Upper lobe of left lung (tissue), 6 donors: ENCODE measurements at regions not wholly inside any gene's neighbourhood (a gene's known extent, or its start where the extent isn't known, plus 50 kb on each side); places are given as distances from the start of the nearest gene placed in this dataset.

Source experiments
- ATAC-seq, 2 donors: fragments of 200-7000 bp; cut with Tn5 transposase; one replicate each; pipeline ENCODE4 v1.9.1; 2022; ENCODE audit warnings: mild to moderate bottlenecking in 2 of 2, moderate library complexity in 2 of 2; ENCODE audit not compliant: low FRiP score in 2 of 2
- DNase-seq, 2 donors: peaks; one replicate each; pipeline ENCODE4 v3.0.0-alpha.2; 2019 to 2020
- H3K27ac ChIP-seq, 4 donors: fragments of 200-600 bp; sonication (generic); one replicate each; pipeline ENCODE4 v1.5.1; 2016 to 2019
- H3K27me3 ChIP-seq, 4 donors: fragments of 200-600 bp; sonication (generic); one replicate each; pipeline ENCODE4 v1.5.1; 2017 to 2019
- H3K36me3 ChIP-seq, 4 donors: fragments of 200-600 bp; sonication (generic); one replicate each; pipeline ENCODE4 v1.5.1; 2016 to 2019
- H3K4me1 ChIP-seq, 4 donors: fragments of 200-600 bp; sonication (generic); one replicate each; pipeline ENCODE4 v1.5.1; 2018 to 2019
- H3K4me3 ChIP-seq, 4 donors: fragments of 200-600 bp; sonication (generic); one replicate each; pipeline ENCODE4 v1.5.1; 2017 to 2019; ENCODE audit warnings: mild to moderate bottlenecking in 2 of 4, moderate library complexity in 1 of 4
- H3K9me3 ChIP-seq, 4 donors: fragments of 200-600 bp; sonication (generic); one replicate each; pipeline ENCODE4 v1.5.1; 2018 to 2019
- CTCF ChIP-seq, 6 experiments: fragments of 450-650 bp in 4 of 6; fragments of 200-600 bp in 2 of 6; sonication (generic) in 2 of 6; IDR thresholded peaks; one replicate each; pipeline ENCODE4 v1.5.1; 2016 to 2019; ENCODE audit warnings: antibody characterized with exemption in 6 of 6
- EP300 ChIP-seq, 4 donors: sonication (generic); formaldehyde crosslinking; IDR thresholded peaks; one replicate each; pipeline ENCODE4 v1.5.1; 2017; ENCODE audit warnings: antibody characterized with exemption in 4 of 4, control low read depth in 2 of 4
- POLR2A ChIP-seq, 4 donors: fragments of 450-650 bp; IDR thresholded peaks; one replicate each; pipeline ENCODE4 v1.5.1; 2016 to 2017; ENCODE audit warnings: antibody characterized with exemption in 4 of 4, mild to moderate bottlenecking in 2 of 4
- POLR2AphosphoS5 ChIP-seq, 2 donors: sonication (generic); formaldehyde crosslinking; IDR thresholded peaks; one replicate each; pipeline ENCODE4 v1.5.1; 2017; ENCODE audit warnings: antibody characterized with exemption in 2 of 2
- WGBS, 2 donors: methylation state at CpG; one replicate each; pipeline ENCODE4 v1.1.5; 2017 to 2018; 5-methylcytosine and 5-hydroxymethylcytosine counted together
- donor health status: DM: no; HTN: no; CAD: no; lungs with moderate emphysema.
- donor health status: DM: no; HTN: yes; CAD: no; lungs with severe emphysema.

GRCh38 chr16:65308506-65308905, 186.6 kb upstream of the CDH11 start:
- WGBS, 2 donors = 48 to 81% methylated on average over 2 of the region's 2 CpGs
- Histone ChIP-seq H3K4me1 (no peaks in the 10 kb centered on the region), H3K4me3 (no peak overlapping the region), H3K27ac (no peak overlapping the region), H3K36me3 (no peaks in the 10 kb centered on the region), H3K9me3 (no peaks in the 10 kb centered on the region), H3K27me3 (no peaks in the 10 kb centered on the region)
- ATAC-seq (no peak), DNase-seq (no peak)
- no peak for TF ChIP-seq POLR2AphosphoS5 (IDR thresholded peaks at IDR 0.05)
- TF ChIP-seq POLR2A (IDR thresholded peaks at IDR 0.05) = no peak
- TF ChIP-seq EP300 (IDR thresholded peaks at IDR 0.05) = no peak
- TF ChIP-seq CTCF (IDR thresholded peaks at IDR 0.05) = no peak

- no peaks in the 10 kb centered on the region for H3K4me1 ChIP-seq
- H3K27ac ChIP-seq = no peak overlapping the region
- no peaks in the 10 kb centered on the region for H3K27me3 ChIP-seq
- ATAC-seq = no peak
- 81 to 82% methylated on average over 5 of the region's 5 CpGs for WGBS, 2 donors
- H3K4me3 ChIP-seq = no peak overlapping the region
- no peaks in the 10 kb centered on the region for H3K9me3 ChIP-seq
- TF ChIP-seq POLR2A (IDR thresholded peaks at IDR 0.05) = no peak
- no peak for TF ChIP-seq POLR2AphosphoS5 (IDR thresholded peaks at IDR 0.05)
- TF ChIP-seq CTCF (IDR thresholded peaks at IDR 0.05) = no peak
- no peak for TF ChIP-seq EP300 (IDR thresholded peaks at IDR 0.05)
- no peak for DNase-seq
- no peaks in the 10 kb centered on the region for H3K36me3 ChIP-seq
These were observed 185.4 kb upstream of the CDH11 start for GRCh38 chr16:65307286-65307685.

- DNase-seq = no peak
- Histone ChIP-seq H3K4me3 (no peak overlapping the region), H3K27me3 (no peaks in the 10 kb centered on the region), H3K27ac (no peak overlapping the region), H3K36me3 (no peaks in the 10 kb centered on the region), H3K4me1 (no peaks in the 10 kb centered on the region), H3K9me3 (no peaks in the 10 kb centered on the region)
- TF ChIP-seq POLR2A (IDR thresholded peaks at IDR 0.05) = no peak
- TF ChIP-seq CTCF (IDR thresholded peaks at IDR 0.05) = no peak
- TF ChIP-seq POLR2AphosphoS5 (IDR thresholded peaks at IDR 0.05) = no peak
- no peak for TF ChIP-seq EP300 (IDR thresholded peaks at IDR 0.05)
- WGBS, 2 donors = 50 to 64% methylated on average over 2 of the region's 2 CpGs
- no peak for ATAC-seq
These were observed 184.9 kb upstream of the CDH11 start for GRCh38 chr16:65306722-65307121.

GRCh38 chr16:65306300-65306699, 184.4 kb upstream of the CDH11 start:
- Histone ChIP-seq H3K36me3 (no peaks in the 10 kb centered on the region), H3K9me3 (no peaks in the 10 kb centered on the region), H3K4me3 (no peak overlapping the region), H3K27me3 (no peaks in the 10 kb centered on the region), H3K4me1 (no peaks in the 10 kb centered on the region), H3K27ac (no peak overlapping the region)
- no peak for ATAC-seq
- TF ChIP-seq CTCF (IDR thresholded peaks at IDR 0.05) = no peak
- no peak for TF ChIP-seq EP300 (IDR thresholded peaks at IDR 0.05)
- TF ChIP-seq POLR2AphosphoS5 (IDR thresholded peaks at IDR 0.05) = no peak
- no peak for TF ChIP-seq POLR2A (IDR thresholded peaks at IDR 0.05)
- WGBS, 2 donors = 38 to 63% methylated on average over 1 of the region's 1 CpG
- no peak for DNase-seq

- no peak overlapping the region for H3K4me3 ChIP-seq
- no peaks in the 10 kb centered on the region for H3K4me1 ChIP-seq
- no peak for DNase-seq
- WGBS, 2 donors = 72 to 75% methylated on average over 5 of the region's 5 CpGs
- no peaks in the 10 kb centered on the region for H3K36me3 ChIP-seq
- no peaks in the 10 kb centered on the region for H3K9me3 ChIP-seq
- ATAC-seq = no peak
- no peaks in the 10 kb centered on the region for H3K27me3 ChIP-seq
- no peak for TF ChIP-seq POLR2A (IDR thresholded peaks at IDR 0.05)
- TF ChIP-seq POLR2AphosphoS5 (IDR thresholded peaks at IDR 0.05) = no peak
- TF ChIP-seq CTCF (IDR thresholded peaks at IDR 0.05) = no peak
- no peak for TF ChIP-seq EP300 (IDR thresholded peaks at IDR 0.05)
- H3K27ac ChIP-seq = no peak overlapping the region
These were observed 183.6 kb upstream of the CDH11 start for GRCh38 chr16:65305266-65305959.
